NCI-H146 treated with DMSO at 0.1 percent for 48 hours (cell line): ENCODE measurements at regions not wholly inside any gene's neighbourhood (a gene's known extent, or its start where the extent isn't known, plus 50 kb on each side); places are given as distances from the start of the nearest gene placed in this dataset.

Source experiments
- DNase-seq: peaks from one replicate; lab custom pipeline; 2025; ENCODE audit not compliant: unreplicated experiment; lab: John Stamatoyannopoulos, UW

- no peak for DNase-seq
Observed at GRCh38 chr2:16148632-16149348, 208.4 kb downstream of the MYCN start.

GRCh38 chr2:16142383-16143361 is 202.3 kb downstream of the MYCN start:
- DNase-seq = no peak

GRCh38 chr2:16141641-16141921 is 201.2 kb downstream of the MYCN start:
- DNase-seq = no peak

GRCh38 chr2:16140771-16141640 is 200.7 kb downstream of the MYCN start:
- DNase-seq = no peak

GRCh38 chr2:16139663-16140615 is 199.6 kb downstream of the MYCN start:
- no peak for DNase-seq

GRCh38 chr2:16138811-16139662 is 198.7 kb downstream of the MYCN start:
- DNase-seq = no peak

GRCh38 chr2:16137080-16137755 is 196.9 kb downstream of the MYCN start:
- DNase-seq = no peak

- DNase-seq = no peak
Observed at GRCh38 chr2:16136461-16137035, 196.2 kb downstream of the MYCN start.

- DNase-seq = no peak
Observed at GRCh38 chr2:16135913-16136310, 195.6 kb downstream of the MYCN start.

GRCh38 chr2:16135196-16135912 is 195.0 kb downstream of the MYCN start:
- no peak for DNase-seq

- DNase-seq = no peak
Observed at GRCh38 chr2:16134436-16135165, 194.3 kb downstream of the MYCN start.

- DNase-seq = no peak
Observed at GRCh38 chr2:16130906-16131400, 190.6 kb downstream of the MYCN start.

GRCh38 chr2:16130541-16130880 is 190.2 kb downstream of the MYCN start:
- no peak for DNase-seq

- DNase-seq = no peak
Observed at GRCh38 chr2:16129716-16130540, 189.6 kb downstream of the MYCN start.

GRCh38 chr2:16128746-16129610 is 188.6 kb downstream of the MYCN start:
- no peak for DNase-seq
